Endothelial cell of hepatic sinusoid (primary cell): ENCODE measurements at regions not wholly inside any gene's neighbourhood (a gene's known extent, or its start where the extent isn't known, plus 50 kb on each side); places are given as distances from the start of the nearest gene placed in this dataset.

Source experiments
- in situ Hi-C: cut with HindIII; loops from 2 replicates; pipeline ENCODE4 v1.10.0; 2017; ENCODE audit warnings: low sequenced_read_pairs

GRCh38 chr19:31164791-31165251 is 184.4 kb downstream of the TSHZ3 start:
- in situ Hi-C loops, result no loop called here

- in situ Hi-C loops, result no loop called here
These were observed 188.8 kb downstream of the TSHZ3 start for GRCh38 chr19:31160336-31160926.

- in situ Hi-C loops, result loop anchor here (5.0 kb wide), 1 partner anchor 77 kb away; no protein-coding TSS in a partner anchor
These were observed 195.2 kb downstream of the TSHZ3 start for GRCh38 chr19:31154021-31154420.

GRCh38 chr19:31152906-31153305 is 196.3 kb downstream of the TSHZ3 start:
- in situ Hi-C loops, result loop anchor here (5.0 kb wide), 1 partner anchor 76 kb away; no protein-coding TSS in a partner anchor

- in situ Hi-C loops, result no loop called here
These were observed 199.7 kb downstream of the TSHZ3 start for GRCh38 chr19:31149441-31149941.

- in situ Hi-C loops, result no loop called here
These were observed 200.6 kb downstream of the TSHZ3 start for GRCh38 chr19:31148671-31149070.

GRCh38 chr19:31147234-31147633 is 202.0 kb downstream of the TSHZ3 start:
- in situ Hi-C loops, result no loop called here

GRCh38 chr19:31146546-31147183 is 202.6 kb downstream of the TSHZ3 start:
- in situ Hi-C loops, result no loop called here

- in situ Hi-C loops, result no loop called here
These were observed 203.2 kb downstream of the TSHZ3 start for GRCh38 chr19:31146015-31146414.

GRCh38 chr19:31145007-31145406 is 204.2 kb downstream of the TSHZ3 start:
- in situ Hi-C loops, result no loop called here

GRCh38 chr19:31144075-31144870 is 205.0 kb downstream of the TSHZ3 start:
- in situ Hi-C loops, result no loop called here

GRCh38 chr19:31141301-31141700 is 207.9 kb downstream of the TSHZ3 start:
- in situ Hi-C loops, result no loop called here

- in situ Hi-C loops, result no loop called here
These were observed 208.5 kb downstream of the TSHZ3 start for GRCh38 chr19:31140717-31141116.

- in situ Hi-C loops, result no loop called here
These were observed 209.2 kb downstream of the TSHZ3 start for GRCh38 chr19:31139871-31140505.

GRCh38 chr19:31138077-31138476 is 211.2 kb downstream of the TSHZ3 start:
- in situ Hi-C loops, result no loop called here

GRCh38 chr19:31135841-31136240 is 213.4 kb downstream of the TSHZ3 start:
- in situ Hi-C loops, result no loop called here

GRCh38 chr19:31132753-31133110 is 216.5 kb downstream of the TSHZ3 start:
- in situ Hi-C loops, result no loop called here

- in situ Hi-C loops, result no loop called here
These were observed 220.9 kb downstream of the TSHZ3 start for GRCh38 chr19:31128291-31128690.

- in situ Hi-C loops, result no loop called here
These were observed 221.9 kb downstream of the TSHZ3 start for GRCh38 chr19:31127134-31127967.

GRCh38 chr19:31126236-31126635 is 223.0 kb downstream of the TSHZ3 start:
- in situ Hi-C loops, result no loop called here
